ENCODE measurements at regions not wholly inside any gene's neighbourhood (a gene's known extent, or its start where the extent isn't known, plus 50 kb on each side); places are given as distances from the start of the nearest gene placed in this dataset.

DNA sequence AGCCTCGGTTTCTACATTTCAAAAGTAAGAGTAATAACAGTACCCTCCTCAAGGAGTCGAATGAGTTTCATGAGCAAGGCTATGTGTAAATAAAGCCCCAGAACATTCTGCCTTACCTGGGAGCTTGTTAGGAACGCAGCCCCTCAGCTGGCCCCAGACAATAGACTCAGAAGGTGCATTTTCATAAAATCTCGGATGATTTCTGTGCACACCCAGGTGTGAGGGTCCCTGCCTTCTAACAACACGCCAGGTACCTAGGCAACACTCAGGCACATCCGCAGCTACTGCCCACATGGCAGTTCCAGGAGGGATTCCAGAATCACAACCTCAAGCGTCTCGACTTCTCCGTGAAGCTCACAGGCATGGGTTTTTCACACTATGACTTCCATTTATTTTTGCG lies 226.5 kb upstream of the CDH4 start:
- H3K4me3 ChIP-seq (ENCODE audit: low read depth, low read length) = no peak overlapping the region
- TF ChIP-seq, protein P1, sequence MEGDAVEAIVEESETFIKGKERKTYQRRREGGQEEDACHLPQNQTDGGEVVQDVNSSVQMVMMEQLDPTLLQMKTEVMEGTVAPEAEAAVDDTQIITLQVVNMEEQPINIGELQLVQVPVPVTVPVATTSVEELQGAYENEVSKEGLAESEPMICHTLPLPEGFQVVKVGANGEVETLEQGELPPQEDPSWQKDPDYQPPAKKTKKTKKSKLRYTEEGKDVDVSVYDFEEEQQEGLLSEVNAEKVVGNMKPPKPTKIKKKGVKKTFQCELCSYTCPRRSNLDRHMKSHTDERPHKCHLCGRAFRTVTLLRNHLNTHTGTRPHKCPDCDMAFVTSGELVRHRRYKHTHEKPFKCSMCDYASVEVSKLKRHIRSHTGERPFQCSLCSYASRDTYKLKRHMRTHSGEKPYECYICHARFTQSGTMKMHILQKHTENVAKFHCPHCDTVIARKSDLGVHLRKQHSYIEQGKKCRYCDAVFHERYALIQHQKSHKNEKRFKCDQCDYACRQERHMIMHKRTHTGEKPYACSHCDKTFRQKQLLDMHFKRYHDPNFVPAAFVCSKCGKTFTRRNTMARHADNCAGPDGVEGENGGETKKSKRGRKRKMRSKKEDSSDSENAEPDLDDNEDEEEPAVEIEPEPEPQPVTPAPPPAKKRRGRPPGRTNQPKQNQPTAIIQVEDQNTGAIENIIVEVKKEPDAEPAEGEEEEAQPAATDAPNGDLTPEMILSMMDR (conservative IDR thresholded peaks at IDR 0.05; ENCODE audit: low read depth, low read length) = no peak
- DNase-seq (ENCODE audit: low read depth) = no peak

GRCh38 chr20:61026173-61026572 lies 225.9 kb upstream of the CDH4 start:
- TF ChIP-seq, protein P1 (conservative IDR thresholded peaks at IDR 0.05; ENCODE audit: low read depth, low read length) = no peak
- no peak for DNase-seq (ENCODE audit: low read depth)
- no peak overlapping the region for H3K4me3 ChIP-seq (ENCODE audit: low read depth, low read length)

- no peak overlapping the region for H3K4me3 ChIP-seq (ENCODE audit: low read depth, low read length)
- TF ChIP-seq, protein P1 (conservative IDR thresholded peaks at IDR 0.05; ENCODE audit: low read depth, low read length) = no peak
- DNase-seq (ENCODE audit: low read depth) = no peak
Observed at GRCh38 chr20:61026731-61027130, 225.3 kb upstream of the CDH4 start.

GRCh38 chr20:61027218-61027617 lies 224.8 kb upstream of the CDH4 start:
- TF ChIP-seq, protein P1 (conservative IDR thresholded peaks at IDR 0.05; ENCODE audit: low read depth, low read length) = no peak
- H3K4me3 ChIP-seq (ENCODE audit: low read depth, low read length) = no peak overlapping the region
- no peak for DNase-seq (ENCODE audit: low read depth)

- TF ChIP-seq, protein P1 (conservative IDR thresholded peaks at IDR 0.05; ENCODE audit: low read depth, low read length) = no peak
- H3K4me3 ChIP-seq (ENCODE audit: low read depth, low read length) = no peak overlapping the region
- no peak for DNase-seq (ENCODE audit: low read depth)
Observed at GRCh38 chr20:61030130-61030529, 221.9 kb upstream of the CDH4 start.

DNA sequence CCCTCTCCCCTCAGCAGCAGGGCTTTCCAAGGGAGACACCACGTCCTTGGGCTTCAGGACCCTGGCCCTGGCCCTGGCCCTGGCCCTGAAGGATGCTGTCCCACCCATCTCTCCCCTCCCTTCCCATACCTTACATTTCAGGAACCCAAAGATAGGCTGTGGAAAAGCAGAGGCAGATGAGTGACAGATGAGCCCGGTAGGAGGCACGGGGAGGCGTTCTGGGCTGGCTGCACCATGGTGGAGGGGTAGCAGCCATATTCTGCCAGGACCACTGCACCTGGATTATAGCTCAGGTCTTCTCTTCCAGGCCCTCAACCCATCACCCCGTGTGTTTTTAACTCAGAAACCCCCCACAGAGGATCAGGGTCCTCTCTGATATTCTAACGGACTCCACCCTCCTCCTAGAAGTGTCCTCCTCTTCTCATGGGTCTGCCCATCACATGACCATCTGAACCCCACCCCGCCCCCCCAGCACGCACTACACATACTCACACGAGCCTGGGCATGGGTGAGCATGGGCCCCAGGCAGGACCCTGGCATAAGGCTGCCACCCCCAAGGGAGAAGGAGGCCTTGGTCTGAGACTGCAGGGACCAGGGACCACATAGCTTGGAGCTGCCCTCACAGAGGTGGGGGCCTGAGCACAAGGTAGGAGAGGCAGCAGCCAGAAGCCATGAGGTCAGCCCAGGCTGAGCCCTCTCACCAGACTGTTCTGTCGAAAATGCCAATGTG lies 220.8 kb upstream of the CDH4 start:
- TF ChIP-seq, protein P1 (conservative IDR thresholded peaks at IDR 0.05; ENCODE audit: low read depth, low read length) = no peak
- no peak overlapping the region for H3K4me3 ChIP-seq (ENCODE audit: low read depth, low read length)

DNA sequence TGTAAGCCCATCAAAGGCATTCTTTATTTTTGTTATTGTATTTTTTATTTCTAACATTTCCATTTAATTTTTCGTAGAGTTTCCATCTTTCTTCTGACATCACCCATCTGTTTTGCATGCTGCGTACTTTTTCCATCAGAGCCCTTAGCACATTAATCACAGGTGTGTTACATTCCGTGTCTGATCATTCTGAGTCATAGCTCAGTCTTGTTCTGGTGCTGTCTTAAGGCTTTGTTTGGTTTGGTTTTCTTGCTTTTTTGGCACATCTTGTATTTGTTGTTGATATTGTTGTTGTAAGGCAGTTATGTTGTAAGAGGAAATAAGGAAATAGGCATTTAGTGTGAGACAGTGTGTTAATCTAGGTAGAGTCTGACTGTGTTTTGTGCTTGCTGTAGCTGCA lies 214.6 kb upstream of the CDH4 start:
- TF ChIP-seq, protein P1 (conservative IDR thresholded peaks at IDR 0.05; ENCODE audit: low read depth, low read length) = no peak
- H3K4me3 ChIP-seq (ENCODE audit: low read depth, low read length) = no peak overlapping the region
- no peak for DNase-seq (ENCODE audit: low read depth)

More for the DNA sequence above, 220.8 kb upstream of the CDH4 start:
- DNase-seq (ENCODE audit: low read depth) = no peak

Data from choroid plexus epithelial cell (primary cell).